ENCODE measurements at regions not wholly inside any gene's neighbourhood (a gene's known extent, or its start where the extent isn't known, plus 50 kb on each side); places are given as distances from the start of the nearest gene placed in this dataset.

GRCh38 chr15:35834866-35835265, 288.9 kb upstream of the DPH6 start:
- intact Hi-C loops (cut with micrococcal nuclease): no loop called here
- Histone ChIP-seq H3K56ac (ENCODE audit: extremely low read depth, insufficient read depth, low read length) (no peak overlapping the region), H3K23ac (ENCODE audit: low read depth, low read length) (no peak overlapping the region), H4K91ac (ENCODE audit: insufficient read depth, low read depth, low read length) (no peak overlapping the region), H3K18ac (ENCODE audit: low read depth, low read length) (no peak overlapping the region), H3K4me1 (ENCODE audit: control insufficient read depth, insufficient read depth, low read length) (no peaks in the 10 kb centered on the region), H2BK5ac (ENCODE audit: low read depth, low read length, poor library complexity, severe bottlenecking) (no peak overlapping the region), H3K27me3 (ENCODE audit: control insufficient read depth, insufficient read depth, low read length) (peaks cover 14% of the 10 kb centered on the region), H3K27ac (ENCODE audit: insufficient read depth, low read length) (no peak overlapping the region), H2BK20ac (ENCODE audit: low read depth, low read length) (no peak overlapping the region), H2AK9ac (replicated peaks; ENCODE audit: low read depth, low read length, poor library complexity) (no peak overlapping the region), H3K4me2 (ENCODE audit: low read depth, low read length) (no peak overlapping the region), H2AK5ac (ENCODE audit: low read depth, low read length) (no peak overlapping the region), H3K4ac (ENCODE audit: low read depth, low read length) (no peak overlapping the region), H2AFZ (replicated peaks; ENCODE audit: low read length, poor library complexity) (no peak overlapping the region), H3K14ac (replicated peaks; ENCODE audit: low read depth, low read length) (no peak overlapping the region), H3K36me3 (ENCODE audit: control insufficient read depth, insufficient read depth, low read length) (no peaks in the 10 kb centered on the region), H3K79me1 (ENCODE audit: low read depth in 1 of 2, low read length in 2 of 2) (no peaks in the 10 kb centered on the region), H3K9ac (ENCODE audit: low read depth, low read length) (no peak overlapping the region), H4K8ac (ENCODE audit: low read depth in 2 of 2, low read length in 2 of 2) (no peak overlapping the region), H2BK120ac (ENCODE audit: low read depth, low read length) (no peak overlapping the region), H3K4me3 (ENCODE audit: insufficient read depth, low read depth, low read length) (no peak overlapping the region), H4K20me1 (ENCODE audit: insufficient read depth, low read length) (no peaks in the 10 kb centered on the region), H3K9me1 (ENCODE audit: insufficient read depth, low read length) (no peaks in the 10 kb centered on the region), H2BK15ac (ENCODE audit: low read depth, low read length) (no peak overlapping the region), H3K9me3 (ENCODE audit: control insufficient read depth, insufficient read depth, low read length) (no peaks in the 10 kb centered on the region), H4K5ac (ENCODE audit: low read depth, low read length) (no peak overlapping the region)
- BruUV-seq (replicated peaks): no TSS peak
- no peak for DNase-seq
- TF ChIP-seq POLR2A (IDR thresholded peaks at IDR 0.05; ENCODE audit: low read depth, low read length) (no peak), FOS (IDR thresholded peaks at IDR 0.05; ENCODE audit: low read depth, low read length) (no peak), BHLHE40 (IDR thresholded peaks at IDR 0.05; ENCODE audit: low read depth, low read length) (no peak), CTCF (conservative IDR thresholded peaks at IDR 0.05; ENCODE audit: low read depth, low read length) (no peak), RAD21 (IDR thresholded peaks at IDR 0.05; ENCODE audit: low read length) (no peak), NFE2L2 (IDR thresholded peaks at IDR 0.05; ENCODE audit: low read depth, low read length) (no peak), MXI1 (IDR thresholded peaks at IDR 0.05; ENCODE audit: borderline replicate concordance, low read depth, low read length) (no peak), CHD1 (IDR thresholded peaks at IDR 0.05; ENCODE audit: low read depth, low read length) (no peak), MAFK (IDR thresholded peaks at IDR 0.05; ENCODE audit: low read depth, low read length) (no peak), ELK1 (IDR thresholded peaks at IDR 0.05; ENCODE audit: borderline replicate concordance, low read depth, low read length) (no peak), RCOR1 (IDR thresholded peaks at IDR 0.05; ENCODE audit: insufficient replicate concordance, low read length) (no peak), CEBPB (IDR thresholded peaks at IDR 0.05; ENCODE audit: low read depth, low read length) (no peak), RFX5 (IDR thresholded peaks at IDR 0.05; ENCODE audit: low read depth, low read length) (no peak), MAZ (IDR thresholded peaks at IDR 0.05; ENCODE audit: borderline replicate concordance, low read depth, low read length) (no peak), SMC3 (IDR thresholded peaks at IDR 0.05; ENCODE audit: low read depth, low read length) (no peak)
- TF ChIP-seq, protein P1, sequence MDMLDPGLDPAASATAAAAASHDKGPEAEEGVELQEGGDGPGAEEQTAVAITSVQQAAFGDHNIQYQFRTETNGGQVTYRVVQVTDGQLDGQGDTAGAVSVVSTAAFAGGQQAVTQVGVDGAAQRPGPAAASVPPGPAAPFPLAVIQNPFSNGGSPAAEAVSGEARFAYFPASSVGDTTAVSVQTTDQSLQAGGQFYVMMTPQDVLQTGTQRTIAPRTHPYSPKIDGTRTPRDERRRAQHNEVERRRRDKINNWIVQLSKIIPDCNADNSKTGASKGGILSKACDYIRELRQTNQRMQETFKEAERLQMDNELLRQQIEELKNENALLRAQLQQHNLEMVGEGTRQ (IDR thresholded peaks at IDR 0.05; ENCODE audit: low read depth, low read length): no peak
- dilution Hi-C loops (cut with HindIII; ENCODE audit: low sequenced_read_pairs, unreplicated experiment): no loop called here
- POLR2A ChIA-PET (ENCODE audit: unreplicated experiment): interaction anchor here (0.6 kb wide), 1 partner anchor 980 kb away, joined by 4 read pairs; no protein-coding TSS in a partner anchor
- in situ Hi-C loops (cut with MboI; ENCODE audit: low sequenced_read_pairs): no loop called here
- WGBS, 2 experiments (ENCODE audit: extremely low coverage in 2 of 2, insufficient read length in 1 of 2): no CpG with 5 or more reads among the region's 2 CpGs
- ATAC-seq (ENCODE audit: low read depth): no peak
- CTCF ChIA-PET: no interaction called here

Data from IMR-90 (cell line).